Suppressor macrophage (primary cell): ENCODE measurements at regions not wholly inside any gene's neighbourhood (a gene's known extent, or its start where the extent isn't known, plus 50 kb on each side); places are given as distances from the start of the nearest gene placed in this dataset.
"Not testable (repeated sequence)": the region's sequence is repeated elsewhere in the genome, so short reads cannot be mapped to it uniquely, and the experiment has no call there.

Source experiments
- DNase-seq, 4 experiments: peaks; one replicate each; pipeline ENCODE4 v3.0.0-alpha.2; 2020 to 2022

GRCh38 chr3:181521831-181522230 is 189.9 kb upstream of the SOX2 start:
- no peak for DNase-seq

- DNase-seq, result no peak
Measured at GRCh38 chr3:181518222-181518621, 193.5 kb upstream of the SOX2 start.

GRCh38 chr3:181512787-181513186 is 198.9 kb upstream of the SOX2 start:
- no peak for DNase-seq

GRCh38 chr3:181510500-181510899 is 201.2 kb upstream of the SOX2 start:
- DNase-seq, result no peak

- no peak for DNase-seq
Measured at GRCh38 chr3:181497358-181497757, 214.4 kb upstream of the SOX2 start.

GRCh38 chr3:181493423-181493822 is 218.3 kb upstream of the SOX2 start:
- no peak for DNase-seq

- DNase-seq, result no peak
Measured at GRCh38 chr3:181488536-181488935, 223.2 kb upstream of the SOX2 start.

- DNase-seq, result no peak
Measured at GRCh38 chr3:181487236-181487978, 224.3 kb upstream of the SOX2 start.

- no peak for DNase-seq
Measured at GRCh38 chr3:181486141-181486885, 225.4 kb upstream of the SOX2 start.

GRCh38 chr3:181484026-181484425 is 227.7 kb upstream of the SOX2 start:
- DNase-seq, result no peak

GRCh38 chr3:181475146-181475545 is 236.6 kb upstream of the SOX2 start:
- DNase-seq, result not testable (repeated sequence)

- DNase-seq, result no peak
Measured at GRCh38 chr3:181470349-181470748, 241.4 kb upstream of the SOX2 start.

GRCh38 chr3:181464033-181464694 is 247.6 kb upstream of the SOX2 start:
- DNase-seq, result no peak

- DNase-seq, result no peak
Measured at GRCh38 chr3:181461381-181461780, 250.3 kb upstream of the SOX2 start.

GRCh38 chr3:181459516-181459915 is 252.2 kb upstream of the SOX2 start:
- DNase-seq, result no peak

- no peak for DNase-seq
Measured at GRCh38 chr3:181458857-181459256, 252.9 kb upstream of the SOX2 start.

GRCh38 chr3:181457756-181458155 is 254.0 kb upstream of the SOX2 start:
- no peak for DNase-seq

GRCh38 chr3:181457190-181457589 is 254.5 kb upstream of the SOX2 start:
- no peak for DNase-seq

GRCh38 chr3:181455276-181455675 is 256.4 kb upstream of the SOX2 start:
- DNase-seq, result no peak

GRCh38 chr3:181454451-181455027 is 257.2 kb upstream of the SOX2 start:
- DNase-seq, result no peak

- no peak for DNase-seq
Measured at GRCh38 chr3:181446741-181447140, 265.0 kb upstream of the SOX2 start.

- no peak for DNase-seq
Measured at GRCh38 chr3:181442066-181442465, 269.7 kb upstream of the SOX2 start.

- no peak for DNase-seq
Measured at GRCh38 chr3:181432992-181433391, 278.7 kb upstream of the SOX2 start.
